Brain microvascular endothelial cell (primary cell): ENCODE measurements at regions not wholly inside any gene's neighbourhood (a gene's known extent, or its start where the extent isn't known, plus 50 kb on each side); places are given as distances from the start of the nearest gene placed in this dataset.

Experiments used
- DNase-seq: peaks from one replicate; pipeline ENCODE4 v3.0.0-alpha.2; 2020
- H3K27ac ChIP-seq: fragments of 250-450 bp; sonication (Bioruptor Pico); 2 replicates; pipeline ENCODE4 v1.5.1; 2020; ENCODE audit warnings: mild to moderate bottlenecking, moderate library complexity
- H3K27me3 ChIP-seq: fragments of 250-450 bp; sonication (Bioruptor Pico); replicated peaks from 2 replicates; pipeline ENCODE4 v1.5.1; 2020; ENCODE audit warnings: mild to moderate bottlenecking
- H3K36me3 ChIP-seq: fragments of 250-450 bp; sonication (Bioruptor Pico); replicated peaks from 2 replicates; pipeline ENCODE4 v1.5.1; 2020; ENCODE audit warnings: mild to moderate bottlenecking
- H3K4me3 ChIP-seq: 2 replicates; pipeline ENCODE4 v1.5.1; 2011; ENCODE audit warnings: low read depth, mild to moderate bottlenecking, control low read depth, low read length, moderate library complexity
- CTCF ChIP-seq: IDR thresholded peaks from 2 replicates; pipeline ENCODE4 v1.5.1; 2011; ENCODE audit warnings: low read depth, mild to moderate bottlenecking, moderate library complexity, low read length, control low read depth, inconsistent platforms; ENCODE audit errors: missing control alignments
- in situ Hi-C: cut with HindIII; loops from 2 replicates; pipeline ENCODE4 v1.10.0; 2017; ENCODE audit warnings: low sequenced_read_pairs, low pct_ligation_motif_present

GRCh38 chr18:38415811-38416210 lies 850.2 kb upstream of the CELF4 start:
- Histone ChIP-seq H3K27ac (no peak overlapping the region), H3K27me3 (no peaks in the 10 kb centered on the region), H3K4me3 (no peak overlapping the region), H3K36me3 (no peaks in the 10 kb centered on the region)
- in situ Hi-C loops = no loop called here
- no peak for TF ChIP-seq CTCF
- DNase-seq = no peak

- no peak for DNase-seq
- H3K36me3 ChIP-seq = no peaks in the 10 kb centered on the region
- no peak overlapping the region for H3K27ac ChIP-seq
- no peak overlapping the region for H3K4me3 ChIP-seq
- in situ Hi-C loops = no loop called here
- TF ChIP-seq CTCF = no peak
- H3K27me3 ChIP-seq = no peaks in the 10 kb centered on the region
Observed at GRCh38 chr18:38413193-38413592, 847.6 kb upstream of the CELF4 start.

GRCh38 chr18:38406607-38407006 lies 841.0 kb upstream of the CELF4 start:
- in situ Hi-C loops = no loop called here
- no peak for TF ChIP-seq CTCF
- no peak for DNase-seq
- Histone ChIP-seq H3K36me3 (no peaks in the 10 kb centered on the region), H3K27me3 (no peaks in the 10 kb centered on the region), H3K27ac (no peak overlapping the region), H3K4me3 (no peak overlapping the region)

- no peak overlapping the region for H3K4me3 ChIP-seq
- no peak for TF ChIP-seq CTCF
- no peaks in the 10 kb centered on the region for H3K36me3 ChIP-seq
- H3K27me3 ChIP-seq = no peaks in the 10 kb centered on the region
- in situ Hi-C loops = no loop called here
- no peak for DNase-seq
- H3K27ac ChIP-seq = no peak overlapping the region
Observed at GRCh38 chr18:38402509-38402908, 836.9 kb upstream of the CELF4 start.

GRCh38 chr18:38397094-38397493 lies 831.5 kb upstream of the CELF4 start:
- Histone ChIP-seq H3K4me3 (no peak overlapping the region), H3K27me3 (no peaks in the 10 kb centered on the region), H3K36me3 (no peaks in the 10 kb centered on the region), H3K27ac (no peak overlapping the region)
- in situ Hi-C loops = no loop called here
- no peak for TF ChIP-seq CTCF
- no peak for DNase-seq

GRCh38 chr18:38386146-38386545 lies 820.5 kb upstream of the CELF4 start:
- DNase-seq = no peak
- Histone ChIP-seq H3K27ac (no peak overlapping the region), H3K4me3 (no peak overlapping the region), H3K27me3 (no peaks in the 10 kb centered on the region), H3K36me3 (no peaks in the 10 kb centered on the region)
- no peak for TF ChIP-seq CTCF
- in situ Hi-C loops = no loop called here
